Epithelial cell of esophagus (primary cell): ENCODE measurements at regions not wholly inside any gene's neighbourhood (a gene's known extent, or its start where the extent isn't known, plus 50 kb on each side); places are given as distances from the start of the nearest gene placed in this dataset.
A peak's percentile ranks its signal among the peaks of the same experiment; 100 is the strongest.

Experiments used
- DNase-seq: peaks from one replicate; pipeline ENCODE4 v3.0.0; 2010; ENCODE audit warnings: low read depth
- H3K4me3 ChIP-seq: 2 replicates; pipeline ENCODE4 v1.5.1; 2011; ENCODE audit warnings: mild to moderate bottlenecking, low read length, control low read depth
- CTCF ChIP-seq: IDR thresholded peaks from 2 replicates; pipeline ENCODE4 v1.5.1; 2011; ENCODE audit warnings: low read depth, mild to moderate bottlenecking, low read length, control low read depth, inconsistent platforms; ENCODE audit not compliant: insufficient read depth; ENCODE audit errors: missing control alignments

- no peak for TF ChIP-seq CTCF
- H3K4me3 ChIP-seq, result no peak overlapping the region
- DNase-seq, result no peak
These were observed 73.8 kb downstream of the MRPL32 start for GRCh38 chr7:43006008-43006407.

GRCh38 chr7:43010061-43010460, 77.9 kb downstream of the MRPL32 start:
- no peak for DNase-seq
- no peak for TF ChIP-seq CTCF
- H3K4me3 ChIP-seq, result no peak overlapping the region

- TF ChIP-seq CTCF, result no peak
- DNase-seq, result no peak
These were observed 79.7 kb downstream of the MRPL32 start for GRCh38 chr7:43011879-43012278.

GRCh38 chr7:43014406-43014805, 82.2 kb downstream of the MRPL32 start:
- no peak overlapping the region for H3K4me3 ChIP-seq
- no peak for TF ChIP-seq CTCF

More at GRCh38 chr7:43011879-43012278, 79.7 kb downstream of the MRPL32 start:
- H3K4me3 ChIP-seq, result no peak overlapping the region

GRCh38 chr7:43015301-43015700, 83.1 kb downstream of the MRPL32 start:
- H3K4me3 ChIP-seq, result no peak overlapping the region
- no peak for TF ChIP-seq CTCF
- no peak for DNase-seq

More at GRCh38 chr7:43014406-43014805, 82.2 kb downstream of the MRPL32 start:
- no peak for DNase-seq

GRCh38 chr7:43018446-43018845, 86.3 kb downstream of the MRPL32 start:
- TF ChIP-seq CTCF, result no peak
- peak; percentile 83 for DNase-seq
- no peak overlapping the region for H3K4me3 ChIP-seq

GRCh38 chr7:43021431-43021830, 89.3 kb downstream of the MRPL32 start:
- TF ChIP-seq CTCF, result no peak

More at GRCh38 chr7:43021431-43021830, 89.3 kb downstream of the MRPL32 start:
- no peak for DNase-seq
- no peak overlapping the region for H3K4me3 ChIP-seq
